ENCODE measurements at regions not wholly inside any gene's neighbourhood (a gene's known extent, or its start where the extent isn't known, plus 50 kb on each side); places are given as distances from the start of the nearest gene placed in this dataset.

DNA sequence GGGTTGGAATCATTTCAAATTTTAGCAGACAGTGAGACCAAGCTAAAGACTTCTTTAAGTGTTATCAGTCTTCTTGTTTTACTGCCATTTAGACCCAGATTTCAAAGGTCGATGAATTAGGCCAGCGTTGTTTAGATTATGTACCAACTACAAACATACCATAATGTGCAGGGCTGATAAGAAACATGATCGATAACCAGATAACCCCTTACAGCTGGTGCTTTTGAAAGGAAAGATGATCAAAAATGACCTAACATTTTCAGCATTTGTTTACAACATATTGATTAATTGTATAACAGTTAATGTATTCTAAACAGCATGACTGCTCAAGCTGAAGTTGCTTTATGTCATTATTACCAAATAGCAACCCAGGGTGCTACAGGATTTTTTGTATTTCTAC lies 400.4 kb upstream of the FAM241A start:
- no peak for TF ChIP-seq POLR2AphosphoS5 (IDR thresholded peaks at IDR 0.05; ENCODE audit: borderline replicate concordance, low read depth, low read length)
- no peak for TF ChIP-seq EZH2 (IDR thresholded peaks at IDR 0.05)

Data from SK-N-MC (cell line).